SKM-1 (cell line): ENCODE measurements at regions not wholly inside any gene's neighbourhood (a gene's known extent, or its start where the extent isn't known, plus 50 kb on each side); places are given as distances from the start of the nearest gene placed in this dataset.
"Not testable (repeated sequence)": the region's sequence is repeated elsewhere in the genome, so short reads cannot be mapped to it uniquely, and the experiment has no call there.

ENCODE experiments used
- DNase-seq: peaks from one replicate; lab custom pipeline; 2025; ENCODE audit not compliant: unreplicated experiment; lab: John Stamatoyannopoulos, UW

DNA sequence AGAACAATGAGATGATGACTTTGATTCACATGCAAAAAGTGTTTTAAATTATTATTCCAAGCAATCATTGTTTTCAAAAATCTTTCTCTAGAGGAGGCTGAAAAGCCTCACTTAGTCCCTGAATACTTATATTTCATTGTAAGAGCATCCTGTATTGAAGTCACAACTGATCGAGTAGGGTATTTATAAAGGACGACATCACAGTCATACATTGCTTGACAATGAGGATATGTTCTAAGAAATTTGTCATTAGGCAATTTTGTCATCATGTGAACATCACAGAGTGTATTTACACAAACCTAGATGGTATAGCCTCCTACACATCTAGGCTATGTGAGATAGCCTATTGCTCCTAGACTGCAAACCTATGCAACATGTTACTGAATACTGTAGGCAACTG lies 510.4 kb upstream of the RGMB start:
- DNase-seq, result no peak

DNA sequence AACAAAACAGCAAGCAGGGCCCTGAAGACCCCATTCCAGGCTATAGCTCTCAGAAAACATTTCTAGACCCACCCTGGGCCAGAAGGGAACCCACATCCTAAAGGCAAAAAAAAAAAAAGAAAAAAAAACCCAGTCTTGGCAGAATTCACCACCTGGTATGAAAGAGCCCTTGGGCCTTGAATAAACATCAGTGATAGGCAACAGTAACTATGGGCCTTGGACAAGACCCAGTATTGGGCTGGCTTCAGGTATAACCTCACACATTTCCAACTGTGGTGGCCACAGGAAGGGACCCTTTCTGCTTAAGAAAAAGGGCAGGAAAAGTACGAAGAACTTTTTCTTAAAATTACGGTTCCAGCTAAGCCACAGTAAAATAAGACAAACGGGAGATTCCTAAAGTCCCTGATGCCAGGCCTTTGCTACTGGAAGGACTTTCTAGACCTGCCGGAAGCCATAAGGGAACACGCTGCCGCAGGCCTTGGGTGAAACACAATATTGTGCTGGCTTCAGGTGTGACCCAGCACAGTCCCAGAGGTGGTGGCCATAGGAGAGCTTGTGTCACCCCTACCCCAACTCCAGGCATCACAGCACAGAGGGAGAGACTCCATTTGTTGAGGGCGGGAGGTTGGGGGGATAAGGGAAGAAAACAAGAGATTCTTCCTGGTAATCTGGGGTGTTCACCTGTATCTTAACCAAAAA lies 505.2 kb upstream of the RGMB start:
- no peak for DNase-seq

DNA sequence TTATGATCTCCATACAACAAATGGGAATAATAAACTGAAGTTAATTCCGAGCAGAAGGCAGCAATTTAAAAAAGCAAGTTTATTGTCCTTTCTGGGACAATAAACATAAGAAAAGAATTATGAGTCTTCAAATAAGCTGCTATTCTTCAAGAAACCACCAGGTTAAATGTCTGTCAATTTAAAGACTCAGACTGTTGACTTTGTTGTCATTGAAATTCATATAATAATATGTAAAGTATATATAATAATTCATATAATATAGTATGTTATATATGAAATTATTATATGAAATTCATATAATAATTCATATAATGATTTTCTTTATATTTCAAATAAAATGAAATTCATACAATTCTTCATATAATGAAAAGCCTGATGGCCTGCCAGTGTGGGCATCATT lies 497.5 kb upstream of the RGMB start:
- no peak for DNase-seq

DNA sequence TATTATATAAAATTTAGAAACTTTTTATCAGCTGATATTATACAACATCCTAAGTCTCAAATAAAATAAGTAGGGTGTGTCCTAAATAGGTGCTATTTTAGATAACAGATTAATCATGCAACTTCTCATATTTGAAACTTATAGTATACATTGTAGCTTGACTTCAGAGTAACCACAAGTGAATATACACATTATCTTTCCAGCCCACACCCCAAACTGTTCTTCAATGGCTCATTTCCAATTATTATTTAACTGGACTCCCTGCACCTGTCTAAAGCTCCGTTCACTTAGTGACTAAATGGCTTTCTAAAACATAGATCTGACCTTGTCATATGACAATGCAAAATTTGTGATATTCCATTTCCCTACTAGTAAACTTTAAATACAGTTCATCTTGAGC lies 490.9 kb upstream of the RGMB start:
- no peak for DNase-seq

DNA sequence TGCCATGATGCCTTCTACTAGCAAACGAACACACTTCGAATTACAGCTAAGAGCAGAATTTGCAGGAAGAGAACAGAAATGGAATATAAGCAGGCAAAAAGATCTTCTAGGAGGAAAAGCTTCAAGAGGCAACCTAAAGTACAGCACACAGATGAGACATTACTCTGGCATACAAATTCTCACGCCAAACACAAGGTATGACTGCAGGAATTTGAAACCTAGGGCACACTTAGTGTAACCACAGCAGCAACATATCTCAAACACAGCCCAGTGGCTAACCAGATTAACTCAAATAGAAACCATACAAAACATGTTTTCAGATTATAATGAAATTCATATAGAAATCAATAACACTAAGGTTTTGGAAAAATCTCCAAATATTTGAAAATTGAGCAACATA lies 481.0 kb upstream of the RGMB start:
- no peak for DNase-seq

DNA sequence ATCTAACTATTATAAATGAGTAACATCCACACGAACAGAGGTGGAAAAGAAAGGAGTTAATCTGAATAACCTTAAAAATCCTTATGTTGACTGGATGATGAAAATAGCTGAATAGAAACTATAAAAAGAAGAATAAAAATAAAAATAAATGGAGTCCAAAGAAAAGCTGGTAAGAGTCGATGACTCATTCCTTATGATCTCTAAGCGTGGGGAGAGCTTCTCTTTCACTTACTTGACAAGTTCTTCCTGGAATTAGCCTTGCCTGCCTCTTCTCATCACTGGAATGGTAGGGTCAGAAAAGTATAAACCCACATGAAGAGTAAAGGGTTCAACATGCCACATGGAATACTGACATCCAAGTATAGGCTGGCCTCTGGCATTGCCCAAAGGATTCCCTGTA lies 477.0 kb upstream of the RGMB start:
- DNase-seq, result no peak

DNA sequence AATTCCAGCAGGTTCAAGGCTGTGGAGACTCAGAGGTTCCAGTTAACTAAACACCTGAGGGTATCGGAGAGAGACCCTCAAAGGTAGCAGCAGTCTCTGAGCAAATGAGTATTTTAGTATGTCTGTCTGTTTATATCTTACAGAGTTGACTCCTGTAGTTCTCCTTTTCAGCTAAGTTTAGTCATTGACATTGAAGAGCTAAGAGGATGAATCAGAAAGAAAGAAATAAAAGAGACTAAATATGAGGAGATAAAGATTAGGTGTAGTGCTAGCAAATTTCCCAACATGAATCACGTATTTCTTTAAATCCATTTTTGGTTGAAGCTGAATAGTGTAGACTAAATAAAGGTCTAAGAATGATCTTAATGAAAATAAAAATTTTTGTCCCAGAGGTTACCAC lies 474.0 kb upstream of the RGMB start:
- DNase-seq, result no peak

DNA sequence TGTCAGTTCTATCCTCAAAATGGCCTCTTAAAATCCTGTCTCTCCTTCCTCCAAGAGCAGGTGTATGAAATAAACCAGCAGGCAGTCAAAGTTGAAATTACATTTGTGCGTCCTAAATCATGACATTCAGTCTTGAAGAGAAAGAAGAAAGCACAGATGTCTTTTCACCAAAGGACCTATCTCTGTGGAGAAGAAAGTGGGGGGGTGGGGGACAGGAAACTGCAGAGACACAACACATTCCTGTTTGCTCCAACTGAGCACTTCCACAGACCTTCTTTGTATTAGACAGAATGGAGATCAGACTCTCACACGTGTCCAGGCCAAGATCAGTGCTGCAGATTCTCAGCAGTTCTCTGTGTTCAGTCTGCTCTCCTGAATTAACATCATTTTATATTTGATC lies 471.9 kb upstream of the RGMB start:
- DNase-seq, result no peak

DNA sequence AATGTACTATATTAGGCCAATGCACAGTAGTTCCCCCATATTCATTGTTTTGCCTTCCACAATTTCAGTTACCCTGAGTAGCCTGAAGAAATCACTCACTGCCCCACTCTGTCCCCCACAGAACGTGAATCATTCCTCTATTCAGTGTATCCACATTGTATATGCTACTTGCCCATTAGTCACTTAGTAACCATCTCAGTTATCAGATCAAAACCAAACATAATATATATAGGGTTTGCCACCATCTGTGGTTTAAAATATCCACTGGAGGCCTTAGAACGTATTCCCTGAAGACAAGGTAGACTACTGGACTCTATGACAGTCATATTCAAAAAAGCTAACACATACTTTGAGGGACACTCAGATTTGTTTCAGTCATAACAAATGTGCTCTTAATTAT lies 465.7 kb upstream of the RGMB start:
- no peak for DNase-seq

DNA sequence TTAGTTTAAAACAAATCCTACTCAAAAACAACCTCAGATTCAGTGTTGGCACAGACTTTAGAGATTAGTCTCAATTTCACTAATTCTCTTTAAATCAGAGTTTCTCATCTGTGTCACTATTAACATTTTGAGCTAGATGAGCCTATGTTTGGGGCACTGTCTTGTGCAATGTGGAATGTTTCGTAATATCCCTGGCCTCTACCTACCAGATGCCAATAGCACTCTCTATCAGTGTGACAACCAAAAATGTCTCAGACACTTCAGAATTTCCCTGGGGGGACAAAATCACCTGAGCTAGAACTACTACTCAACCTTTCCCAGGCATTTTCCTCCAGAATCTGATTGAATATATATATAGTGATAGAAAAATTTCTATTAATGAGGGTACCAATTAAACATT lies 465.2 kb upstream of the RGMB start:
- no peak for DNase-seq

DNA sequence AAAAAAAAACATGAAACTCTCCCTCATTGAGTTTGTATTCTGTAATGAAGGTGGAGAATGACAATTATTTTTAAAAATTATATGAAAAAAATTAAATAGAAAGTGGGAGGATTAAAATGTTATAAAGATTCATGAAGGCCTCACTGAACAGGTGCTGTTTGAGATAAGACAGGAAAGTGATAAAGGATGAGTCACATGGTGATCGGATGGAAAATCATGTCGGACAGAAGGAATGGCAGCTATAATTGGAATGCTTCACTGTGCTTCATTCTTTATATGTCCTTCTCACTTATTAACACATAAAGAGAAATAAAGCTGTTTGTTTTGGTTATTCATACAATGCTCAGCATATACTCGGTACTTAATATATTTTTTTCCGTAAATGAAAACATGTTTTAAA lies 464.5 kb upstream of the RGMB start:
- no peak for DNase-seq

DNA sequence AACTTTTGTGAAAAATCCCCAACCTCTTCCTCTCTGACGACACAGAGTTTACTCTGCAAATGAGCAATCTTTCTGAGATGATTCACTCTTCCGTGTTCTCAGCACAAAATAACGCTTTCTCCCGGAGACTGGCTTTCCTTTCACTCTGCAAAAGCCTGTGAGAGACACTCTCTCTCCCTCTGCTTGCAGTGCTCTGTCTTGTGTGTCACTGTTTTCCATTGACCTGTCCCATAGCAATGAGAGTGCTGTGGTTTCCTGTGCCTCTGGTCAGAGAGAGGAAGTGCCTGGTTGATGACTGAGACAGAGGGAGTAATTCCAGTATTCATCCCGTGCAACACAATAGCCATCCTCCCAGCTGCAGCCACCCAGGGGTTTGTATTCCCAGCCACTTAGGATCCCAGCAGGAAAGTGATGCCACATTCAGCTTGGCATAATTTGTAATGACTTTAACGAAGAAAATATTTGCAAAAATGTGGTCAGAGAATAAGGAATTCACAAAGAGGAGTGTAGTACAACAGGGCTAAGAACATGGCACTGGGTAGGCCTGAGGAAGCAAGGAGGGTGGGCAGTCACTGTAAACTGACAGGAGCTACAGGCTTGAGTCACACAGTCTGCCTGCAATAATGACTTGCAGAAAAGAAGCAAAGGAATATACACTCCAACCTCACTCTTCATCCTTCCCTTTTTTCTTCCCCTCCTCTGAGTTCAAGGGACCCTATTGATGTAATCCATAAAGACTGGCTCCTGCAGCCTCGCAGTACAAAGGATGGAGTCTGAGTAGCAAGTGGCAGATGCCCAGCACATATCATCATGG lies 463.5 kb upstream of the RGMB start:
- DNase-seq, result peak; percentile 60

DNA sequence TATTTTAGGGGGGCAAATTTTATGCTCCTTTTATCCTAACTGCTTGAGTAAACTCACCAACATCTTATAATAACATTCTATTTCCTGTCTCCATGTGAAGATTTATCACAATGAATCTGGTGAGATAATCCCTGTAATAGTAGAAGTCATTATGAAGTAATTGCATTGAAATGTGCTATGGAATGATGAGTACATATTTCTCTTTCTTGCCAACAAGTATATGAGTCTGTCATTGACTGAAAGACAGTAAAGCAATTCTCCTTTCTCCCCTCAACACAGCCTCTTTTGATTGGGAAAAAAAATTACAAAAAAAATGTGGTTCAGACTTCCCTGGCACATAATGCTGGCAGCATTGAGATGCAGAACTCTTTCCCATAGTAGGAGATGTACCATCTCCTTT lies 459.2 kb upstream of the RGMB start:
- no peak for DNase-seq

DNA sequence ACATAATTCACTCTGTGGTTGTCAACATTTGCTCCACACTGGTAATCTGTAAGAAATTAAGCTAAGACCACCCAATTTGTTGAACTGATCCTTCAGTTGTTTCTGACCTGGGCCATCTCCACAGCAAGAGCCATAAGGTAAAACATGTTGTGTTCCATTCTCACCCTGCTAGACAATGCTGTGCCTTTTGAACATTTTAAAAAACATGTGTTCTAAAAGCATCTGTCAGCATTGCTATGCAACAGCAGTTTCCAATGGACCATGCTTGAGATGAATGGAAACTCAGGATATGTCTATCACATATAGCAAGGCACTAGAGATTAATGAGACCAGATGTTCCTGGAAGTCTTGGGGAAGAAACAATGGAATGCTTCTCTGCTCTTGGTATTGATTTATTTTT lies 455.1 kb upstream of the RGMB start:
- no peak for DNase-seq

DNA sequence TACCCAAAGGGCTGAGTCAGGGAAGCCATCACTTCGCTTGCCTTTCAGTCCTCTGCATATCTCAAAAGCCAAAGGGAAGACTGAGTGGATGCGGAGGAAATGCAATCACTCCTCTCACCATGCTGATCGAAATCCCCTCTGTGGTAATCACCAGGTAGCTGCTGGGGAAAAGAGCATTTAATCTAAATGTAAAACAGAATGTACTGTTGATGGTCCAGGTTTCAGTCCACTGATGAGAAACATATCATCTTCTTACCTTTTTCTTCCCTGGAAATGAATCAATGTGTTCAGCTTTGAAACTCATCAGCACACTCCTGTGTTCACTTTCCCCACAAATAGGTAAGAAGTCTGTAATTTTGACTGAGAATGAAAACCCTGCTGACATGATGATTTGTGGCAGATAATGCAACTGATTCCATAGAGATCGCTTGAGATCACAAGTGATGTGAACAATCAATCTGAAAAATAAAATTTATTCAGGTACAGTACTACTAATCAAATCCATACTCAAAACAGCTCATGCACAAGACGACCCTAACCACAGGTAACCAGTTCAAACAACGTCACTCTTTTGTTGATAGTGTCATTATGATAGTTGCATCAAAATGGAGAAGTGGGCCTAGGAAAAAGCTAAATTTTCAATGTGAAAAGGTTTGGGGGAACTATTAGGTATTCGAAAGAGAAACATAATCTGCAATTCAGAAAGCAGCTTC lies 454.0 kb upstream of the RGMB start:
- no peak for DNase-seq

DNA sequence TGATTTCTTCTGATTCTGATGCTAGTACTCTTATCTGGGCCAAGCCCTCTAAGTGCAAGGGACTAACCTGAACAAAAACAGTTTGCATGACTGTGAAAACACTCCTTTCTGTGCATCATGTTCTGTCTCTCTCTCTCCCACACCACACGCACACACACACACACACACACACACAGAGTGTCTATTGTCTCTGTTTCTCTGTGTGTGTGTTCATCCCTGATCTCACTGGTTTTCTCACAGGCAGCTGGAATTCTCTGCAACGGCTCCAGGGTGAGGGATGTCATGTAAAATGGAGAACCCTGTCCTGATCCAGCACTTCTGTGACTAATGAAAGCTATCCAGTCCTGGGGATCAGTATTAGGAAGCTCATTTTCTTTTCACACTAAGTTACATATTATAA lies 453.1 kb upstream of the RGMB start:
- DNase-seq, result no peak

DNA sequence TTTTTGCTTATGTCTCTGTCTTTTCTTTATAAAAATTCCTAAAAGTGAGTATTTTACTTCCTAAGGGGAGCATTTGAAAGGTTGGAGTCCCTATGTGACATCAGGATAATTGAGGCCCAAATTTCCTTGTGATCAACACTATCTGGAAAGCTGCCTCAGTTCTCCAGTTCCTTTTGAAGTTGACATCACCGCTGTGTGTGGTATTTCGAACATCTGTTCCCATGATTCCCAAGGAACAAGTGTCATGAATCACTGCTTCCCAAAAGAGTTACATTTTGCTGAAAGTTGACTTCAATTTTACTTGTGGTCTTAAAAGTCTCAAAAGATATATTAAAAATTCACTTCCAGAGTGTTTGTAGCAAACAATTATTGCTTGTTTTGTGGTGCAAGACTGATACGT lies 452.1 kb upstream of the RGMB start:
- DNase-seq, result no peak

DNA sequence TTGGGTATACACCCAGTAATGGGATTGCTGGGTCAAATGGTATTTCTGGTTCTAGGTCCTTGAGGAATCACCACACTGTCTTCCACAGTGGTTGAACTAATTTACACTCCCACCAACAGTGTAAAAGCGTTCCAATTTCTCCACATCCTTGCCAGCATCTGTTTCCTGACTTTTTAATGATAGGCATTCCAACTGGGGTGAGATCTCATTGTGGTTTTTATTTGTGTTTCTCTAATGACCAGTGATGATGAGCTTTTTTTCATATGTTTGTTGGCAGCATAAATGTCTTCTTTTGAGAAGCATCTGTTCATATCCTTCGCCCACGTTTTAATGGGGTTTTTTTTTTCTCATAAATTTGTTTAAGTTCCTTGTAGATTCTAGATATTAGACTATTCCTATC lies 448.3 kb upstream of the RGMB start:
- DNase-seq, result not testable (repeated sequence)

DNA sequence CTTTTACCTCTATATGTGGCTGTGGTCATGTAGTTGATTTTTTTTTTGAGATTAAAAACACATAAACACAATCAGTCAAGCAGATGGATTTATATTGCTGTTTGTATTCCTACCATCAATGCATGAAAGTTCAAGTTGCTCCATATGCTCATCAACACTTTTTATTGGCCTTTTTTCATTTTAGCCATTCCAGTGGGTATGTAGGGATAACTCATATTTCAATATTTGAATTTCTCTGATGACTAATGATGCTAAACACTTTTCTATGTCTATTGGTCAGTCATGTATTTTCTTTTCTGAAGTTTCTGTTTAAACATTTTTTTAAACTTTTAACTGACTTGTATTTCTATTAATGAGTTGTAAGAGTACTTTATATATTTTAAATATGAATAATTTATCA lies 445.4 kb upstream of the RGMB start:
- DNase-seq, result no peak

DNA sequence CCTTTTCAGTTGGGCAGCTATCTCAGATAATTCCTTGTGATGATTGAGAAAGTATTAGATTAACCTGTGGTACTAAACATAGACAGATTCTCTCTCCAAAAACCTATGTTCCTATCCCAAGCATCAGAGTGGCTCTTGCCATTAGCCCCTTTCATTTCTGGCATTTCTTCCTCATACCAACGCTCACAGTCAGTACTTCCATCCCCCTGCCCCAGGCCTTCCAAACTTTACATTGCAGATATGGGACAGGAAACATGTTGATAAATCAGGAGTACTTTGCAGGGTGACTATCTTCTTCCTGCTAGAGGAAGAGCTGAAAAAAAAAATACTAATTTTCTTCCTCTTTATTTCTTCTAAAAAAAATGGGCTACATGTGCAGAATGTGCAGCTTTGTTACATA lies 442.6 kb upstream of the RGMB start:
- no peak for DNase-seq

DNA sequence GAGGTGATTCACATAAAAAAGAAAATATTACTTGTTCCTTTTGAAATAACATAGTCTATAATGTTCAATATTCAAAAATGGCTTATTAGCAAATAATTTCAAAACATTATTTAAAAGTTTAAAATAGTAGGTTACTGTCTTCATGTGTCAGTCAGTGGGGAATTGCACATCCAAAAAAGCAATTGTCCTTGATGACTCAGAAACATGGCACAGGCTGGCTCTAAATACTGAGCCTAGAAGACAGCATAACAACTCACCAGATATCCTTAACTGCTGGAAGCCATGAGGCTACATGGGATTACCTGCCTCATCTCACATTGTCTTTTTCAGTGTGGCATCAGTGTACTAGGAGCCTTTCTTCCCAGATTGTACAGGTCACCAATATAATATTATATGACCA lies 439.5 kb upstream of the RGMB start:
- DNase-seq, result no peak

DNA sequence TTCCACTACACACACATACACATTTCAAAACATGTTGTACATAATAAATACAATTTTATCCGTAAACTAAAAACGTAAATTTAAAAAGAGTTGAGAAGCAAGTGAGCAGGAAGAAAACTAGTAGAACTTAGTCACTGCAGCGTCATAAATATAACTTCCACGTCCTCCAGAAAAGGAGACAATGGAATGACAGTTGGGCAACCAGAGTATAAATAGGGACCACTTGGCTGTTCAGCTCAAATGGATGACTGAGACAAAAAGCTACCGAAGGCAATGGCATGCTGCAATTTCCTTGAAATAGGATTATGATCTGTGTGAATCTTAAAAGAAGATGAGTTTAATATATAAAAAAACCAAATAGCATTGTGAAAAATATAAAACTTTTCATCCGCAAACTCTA lies 438.5 kb upstream of the RGMB start:
- DNase-seq, result no peak
